ENCODE measurements at regions not wholly inside any gene's neighbourhood (a gene's known extent, or its start where the extent isn't known, plus 50 kb on each side); places are given as distances from the start of the nearest gene placed in this dataset.

DNA sequence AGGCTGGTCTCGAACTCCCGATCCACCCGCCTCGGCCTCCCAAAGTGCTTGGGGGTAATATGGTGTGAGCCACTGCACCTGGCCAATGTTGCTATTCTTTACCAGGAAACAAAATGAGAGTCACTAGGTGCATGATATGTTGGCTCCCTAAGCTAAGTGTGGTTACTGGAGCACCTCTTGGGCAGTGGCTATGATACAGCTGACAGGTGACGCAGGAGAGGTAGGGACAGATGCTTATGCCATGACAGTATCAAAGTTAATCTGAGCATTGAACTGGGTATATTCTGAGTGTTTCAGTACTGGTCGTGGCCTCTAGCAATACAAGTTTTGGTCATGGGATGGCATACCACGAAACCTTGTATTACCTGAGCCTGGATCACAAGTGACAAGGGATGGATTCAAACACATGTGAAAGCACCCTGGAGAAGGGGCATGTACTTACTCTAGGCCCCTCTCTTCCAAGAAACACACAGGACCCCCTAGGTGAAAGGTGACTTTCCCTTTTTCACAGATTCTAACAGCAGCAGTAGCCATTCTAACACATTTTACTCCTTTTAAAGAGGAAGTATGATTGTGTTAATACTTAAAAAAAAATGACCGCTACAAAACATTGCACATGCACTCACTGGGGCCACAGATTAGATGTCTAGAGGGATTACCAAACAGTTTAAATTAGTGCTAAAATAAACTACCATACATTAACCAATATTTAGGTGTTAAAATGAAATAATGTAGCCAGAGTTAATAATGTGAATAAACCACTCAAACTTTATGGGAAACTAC, 467.3 kb downstream of the SHQ1 start:
- no peak for DNase-seq (ENCODE audit: extremely low read depth in 1 of 2, low read depth in 1 of 2)

DNA sequence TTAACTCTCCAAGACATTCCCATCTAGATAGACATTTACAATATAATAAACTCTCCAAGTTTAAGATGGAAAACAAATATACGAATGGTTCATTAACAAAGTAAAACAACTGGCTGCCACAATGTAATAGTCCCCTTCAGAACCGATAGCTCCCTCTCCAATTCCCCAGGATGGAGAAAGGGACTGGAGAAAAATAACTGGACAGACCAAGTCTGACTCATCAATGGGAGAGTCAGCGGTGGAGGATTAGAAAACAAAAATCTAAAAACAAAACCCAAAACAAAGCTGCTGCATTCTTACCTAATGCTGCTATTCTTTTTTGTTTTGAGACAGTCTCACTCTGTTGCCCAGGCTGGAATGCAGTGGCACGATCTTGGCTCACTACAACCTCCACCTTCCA, 468.1 kb downstream of the SHQ1 start:
- DNase-seq (ENCODE audit: extremely low read depth in 1 of 2, low read depth in 1 of 2), result no peak

DNA sequence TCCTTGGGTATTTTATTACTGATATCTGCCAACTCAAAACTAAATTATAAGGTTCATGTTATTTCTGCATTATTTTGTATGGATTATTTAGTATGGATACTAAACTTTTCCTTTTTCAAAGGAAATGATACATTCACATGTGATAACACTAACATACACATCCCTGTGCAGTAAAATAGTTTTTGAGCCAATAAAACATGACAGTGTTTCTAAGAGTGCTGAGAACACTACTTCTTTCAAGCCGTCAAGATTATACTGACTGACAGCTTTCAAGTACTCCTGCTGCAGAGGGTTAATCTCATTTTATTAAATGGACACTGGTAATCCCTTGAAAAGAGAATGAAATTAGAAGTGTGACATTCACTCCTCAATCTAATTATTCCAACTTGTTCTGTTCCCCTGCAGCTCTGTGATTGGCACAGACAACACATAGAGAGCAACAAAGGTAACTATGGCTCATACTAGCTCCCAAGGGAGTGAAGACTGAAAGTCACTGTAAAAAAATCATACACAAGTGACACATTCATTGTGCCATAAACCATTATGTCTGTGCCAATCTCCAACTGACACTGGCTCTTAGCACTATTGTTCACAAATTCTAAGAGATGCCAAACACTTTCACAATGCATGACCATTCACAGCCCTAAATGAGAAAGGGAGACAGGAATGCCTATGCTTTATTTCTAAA, 468.6 kb downstream of the SHQ1 start:
- DNase-seq (ENCODE audit: extremely low read depth in 1 of 2, low read depth in 1 of 2), result no peak

DNA sequence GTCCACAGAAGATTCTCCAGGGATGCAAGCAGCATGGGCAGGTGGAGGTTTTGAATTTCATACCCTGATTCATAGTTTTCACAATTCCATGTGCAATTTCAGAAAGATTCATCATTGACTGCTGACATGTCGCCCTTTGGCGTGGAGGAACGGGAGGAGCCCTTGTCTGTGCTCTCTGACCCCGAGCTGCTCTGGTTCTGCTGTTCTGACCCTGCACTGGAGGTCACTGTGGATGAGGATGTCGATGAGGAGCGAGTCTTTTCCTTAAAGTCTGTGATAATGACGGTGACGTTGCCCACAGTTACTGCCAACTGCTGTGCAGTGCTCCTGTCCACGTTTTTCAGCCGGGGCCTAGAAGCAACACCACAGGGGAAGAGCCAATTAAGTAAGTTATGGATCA, 470.0 kb downstream of the SHQ1 start:
- no peak for DNase-seq (ENCODE audit: extremely low read depth in 1 of 2, low read depth in 1 of 2)

GRCh38 chr3:72376956-72377710, 471.1 kb downstream of the SHQ1 start:
- no peak for DNase-seq (ENCODE audit: extremely low read depth in 1 of 2, low read depth in 1 of 2)

- DNase-seq (ENCODE audit: extremely low read depth in 1 of 2, low read depth in 1 of 2), result no peak
These were observed 472.8 kb downstream of the SHQ1 start for GRCh38 chr3:72375237-72376076.

- no peak for DNase-seq (ENCODE audit: extremely low read depth in 1 of 2, low read depth in 1 of 2)
These were observed 475.1 kb downstream of the SHQ1 start for GRCh38 chr3:72373139-72373538.

GRCh38 chr3:72372161-72372560, 476.1 kb downstream of the SHQ1 start:
- DNase-seq (ENCODE audit: extremely low read depth in 1 of 2, low read depth in 1 of 2), result no peak

- no peak for DNase-seq (ENCODE audit: extremely low read depth in 1 of 2, low read depth in 1 of 2)
These were observed 476.8 kb downstream of the SHQ1 start for GRCh38 chr3:72371431-72371830.

DNA sequence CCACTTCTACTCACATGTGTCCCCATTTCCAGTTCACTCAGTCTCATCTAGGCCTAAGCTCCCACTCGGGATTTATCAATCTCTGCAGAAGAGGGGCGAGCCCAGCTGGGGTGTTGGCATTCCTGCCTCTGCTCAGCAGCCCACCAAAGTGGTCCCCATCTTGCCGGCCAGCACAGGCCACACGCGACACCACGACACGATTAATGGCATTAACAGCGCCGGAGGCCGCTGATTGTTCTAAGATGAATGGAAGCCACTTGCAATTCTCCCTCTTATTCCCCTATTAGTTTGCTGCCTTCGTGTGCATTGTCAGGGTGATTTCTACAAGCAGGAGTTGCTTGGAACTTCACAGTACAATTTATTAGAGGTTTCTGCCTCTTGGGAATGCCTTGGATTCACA, 477.3 kb downstream of the SHQ1 start:
- DNase-seq (ENCODE audit: extremely low read depth in 1 of 2, low read depth in 1 of 2), result no peak

- DNase-seq (ENCODE audit: extremely low read depth in 1 of 2, low read depth in 1 of 2), result no peak
These were observed 478.6 kb downstream of the SHQ1 start for GRCh38 chr3:72369681-72370080.

GRCh38 chr3:72368331-72368975, 479.8 kb downstream of the SHQ1 start:
- DNase-seq (ENCODE audit: extremely low read depth in 1 of 2, low read depth in 1 of 2), result no peak

- no peak for DNase-seq (ENCODE audit: extremely low read depth in 1 of 2, low read depth in 1 of 2)
These were observed 486.3 kb downstream of the SHQ1 start for GRCh38 chr3:72361990-72362389.

GRCh38 chr3:72359743-72360142, 488.5 kb downstream of the SHQ1 start:
- DNase-seq (ENCODE audit: extremely low read depth in 1 of 2, low read depth in 1 of 2), result no peak

DNA sequence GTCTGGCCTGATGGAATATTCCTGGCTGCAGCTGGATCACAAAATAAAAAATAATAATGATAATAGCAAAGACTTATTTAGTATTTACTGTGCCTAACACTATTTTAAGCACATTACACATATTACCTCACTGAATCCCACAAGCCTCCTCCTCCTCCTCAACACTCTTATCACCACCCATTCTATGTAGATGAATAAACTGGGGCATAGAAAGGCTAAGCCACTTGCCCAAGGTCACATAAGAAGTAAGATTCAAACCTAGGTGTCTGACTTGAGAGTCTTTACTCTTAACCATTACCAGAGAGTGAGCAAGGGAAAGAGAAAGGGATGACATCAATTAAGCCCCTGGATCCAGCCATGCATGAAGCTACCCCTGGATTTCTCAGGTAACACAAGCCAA, 493.1 kb downstream of the SHQ1 start:
- DNase-seq (ENCODE audit: extremely low read depth in 1 of 2, low read depth in 1 of 2), result no peak

- DNase-seq (ENCODE audit: extremely low read depth in 1 of 2, low read depth in 1 of 2), result no peak
These were observed 493.8 kb downstream of the SHQ1 start for GRCh38 chr3:72354486-72354885.

- no peak for DNase-seq (ENCODE audit: extremely low read depth in 1 of 2, low read depth in 1 of 2)
These were observed 494.8 kb downstream of the SHQ1 start for GRCh38 chr3:72353236-72354128.

DNA sequence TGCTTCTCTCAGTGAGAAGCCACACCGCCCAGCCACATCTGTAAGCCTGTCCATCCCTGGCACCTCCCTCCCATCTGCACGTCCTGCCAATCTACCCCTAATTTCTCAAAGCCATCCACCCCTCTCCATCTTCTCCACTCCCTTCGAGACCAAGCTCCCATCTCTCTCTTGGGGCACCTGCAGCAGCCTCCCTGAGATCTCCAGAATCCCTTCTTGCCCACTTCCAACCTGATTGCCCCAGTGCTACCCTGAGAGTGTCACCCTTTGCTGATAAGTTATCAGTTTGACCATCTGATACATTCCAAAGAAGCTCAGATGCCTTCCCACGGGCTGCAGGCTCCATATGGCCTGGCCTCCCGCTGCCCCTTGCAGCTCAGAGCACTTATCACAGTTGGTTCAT, 496.1 kb downstream of the SHQ1 start:
- DNase-seq (ENCODE audit: extremely low read depth in 1 of 2, low read depth in 1 of 2), result no peak

DNA sequence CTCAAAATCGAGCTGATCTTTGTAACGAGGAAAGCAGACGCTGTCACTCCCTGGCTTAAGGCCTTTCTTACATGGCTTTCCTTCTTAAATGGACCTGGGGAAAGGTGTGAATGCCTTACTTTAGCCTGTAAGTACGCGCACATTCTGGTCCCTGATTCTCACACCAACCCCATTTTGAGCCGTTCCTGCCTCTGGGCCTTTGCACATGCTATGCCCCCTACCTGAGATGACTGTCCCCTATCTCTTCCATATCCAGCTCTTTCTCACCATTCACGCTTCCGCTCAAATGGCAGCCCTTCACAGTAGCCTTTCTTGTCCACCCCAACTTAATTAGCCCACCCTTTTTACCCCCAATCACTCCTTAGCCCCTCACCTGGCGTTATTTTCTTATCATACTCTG, 496.7 kb downstream of the SHQ1 start:
- DNase-seq (ENCODE audit: extremely low read depth in 1 of 2, low read depth in 1 of 2), result no peak

Data from activated CD8-positive, alpha-beta memory T cell treated with anti-CD3 and anti-CD28 coated beads for 1 hour (primary cell).